ENCODE measurements at regions not wholly inside any gene's neighbourhood (a gene's known extent, or its start where the extent isn't known, plus 50 kb on each side); places are given as distances from the start of the nearest gene placed in this dataset.
"Not testable (repeated sequence)": the region's sequence is repeated elsewhere in the genome, so short reads cannot be mapped to it uniquely, and the experiment has no call there.

DNA sequence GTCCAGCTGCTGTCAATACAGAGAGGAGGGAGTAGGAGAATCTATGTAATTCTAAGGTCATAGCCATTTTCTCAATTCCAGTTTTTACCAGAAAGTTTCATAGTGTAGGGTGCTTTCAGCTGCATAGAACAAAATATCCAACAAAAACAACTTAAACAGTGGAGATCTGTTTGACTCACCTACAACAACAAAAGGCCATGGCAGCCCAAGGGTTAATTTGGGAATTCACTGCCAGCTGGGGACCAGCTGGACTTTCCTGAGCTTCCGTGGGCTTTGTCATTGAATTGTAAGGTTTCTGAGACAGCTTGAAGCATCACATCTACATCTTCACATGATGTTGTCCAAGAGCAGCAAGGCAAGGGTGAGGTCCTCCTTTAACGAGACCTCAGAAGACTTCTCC, 512.7 kb downstream of the IRS1 start:
- DNase-seq (ENCODE audit: low read depth): no peak
- TF ChIP-seq, protein P1, sequence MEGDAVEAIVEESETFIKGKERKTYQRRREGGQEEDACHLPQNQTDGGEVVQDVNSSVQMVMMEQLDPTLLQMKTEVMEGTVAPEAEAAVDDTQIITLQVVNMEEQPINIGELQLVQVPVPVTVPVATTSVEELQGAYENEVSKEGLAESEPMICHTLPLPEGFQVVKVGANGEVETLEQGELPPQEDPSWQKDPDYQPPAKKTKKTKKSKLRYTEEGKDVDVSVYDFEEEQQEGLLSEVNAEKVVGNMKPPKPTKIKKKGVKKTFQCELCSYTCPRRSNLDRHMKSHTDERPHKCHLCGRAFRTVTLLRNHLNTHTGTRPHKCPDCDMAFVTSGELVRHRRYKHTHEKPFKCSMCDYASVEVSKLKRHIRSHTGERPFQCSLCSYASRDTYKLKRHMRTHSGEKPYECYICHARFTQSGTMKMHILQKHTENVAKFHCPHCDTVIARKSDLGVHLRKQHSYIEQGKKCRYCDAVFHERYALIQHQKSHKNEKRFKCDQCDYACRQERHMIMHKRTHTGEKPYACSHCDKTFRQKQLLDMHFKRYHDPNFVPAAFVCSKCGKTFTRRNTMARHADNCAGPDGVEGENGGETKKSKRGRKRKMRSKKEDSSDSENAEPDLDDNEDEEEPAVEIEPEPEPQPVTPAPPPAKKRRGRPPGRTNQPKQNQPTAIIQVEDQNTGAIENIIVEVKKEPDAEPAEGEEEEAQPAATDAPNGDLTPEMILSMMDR (IDR thresholded peaks at IDR 0.05; ENCODE audit: control insufficient read depth, extremely low read depth, insufficient read depth): no peak
- H3K4me3 ChIP-seq (ENCODE audit: low read depth, low read length): no peak overlapping the region

DNA sequence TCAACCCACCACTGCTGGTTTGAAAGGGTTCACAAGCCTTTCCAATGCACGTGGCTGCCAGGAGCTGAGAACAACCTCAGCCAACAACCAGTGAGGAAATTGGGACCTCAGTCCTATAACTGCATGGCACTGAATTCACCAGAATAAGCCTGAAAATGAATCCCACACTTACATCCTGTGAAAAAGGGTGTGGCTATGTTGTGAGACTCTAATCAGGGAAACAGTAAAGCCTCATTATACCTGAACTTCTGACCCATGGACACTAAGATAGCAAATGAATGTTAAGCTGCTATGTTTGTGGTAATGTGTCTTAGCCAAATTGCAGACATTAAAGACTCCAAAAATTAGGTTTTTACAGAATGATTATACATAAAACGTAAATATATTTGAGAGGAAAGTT, 515.8 kb downstream of the IRS1 start:
- no peak for DNase-seq (ENCODE audit: low read depth)
- no peak overlapping the region for H3K4me3 ChIP-seq (ENCODE audit: low read depth, low read length)
- TF ChIP-seq, protein P1 (IDR thresholded peaks at IDR 0.05; ENCODE audit: control insufficient read depth, extremely low read depth, insufficient read depth): no peak

DNA sequence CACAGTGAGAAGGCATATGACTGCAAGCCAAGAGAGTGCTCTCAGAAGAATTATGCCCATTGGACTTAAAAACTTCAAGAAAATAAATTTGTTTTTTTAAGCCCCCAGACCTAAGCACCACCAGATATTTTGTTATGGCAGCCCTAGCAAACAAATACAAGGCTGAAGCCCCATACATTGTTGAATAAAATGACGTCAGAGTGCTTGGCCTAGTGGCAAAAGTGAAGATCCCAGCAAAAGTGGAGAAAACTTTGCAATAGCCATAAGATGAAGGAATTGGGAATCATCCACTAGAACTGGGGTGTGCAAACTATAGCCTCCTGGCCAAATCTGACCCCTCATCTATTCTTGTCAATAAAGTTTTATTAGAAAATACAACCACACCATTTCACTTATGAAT, 517.5 kb downstream of the IRS1 start:
- DNase-seq (ENCODE audit: low read depth): no peak
- TF ChIP-seq, protein P1 (IDR thresholded peaks at IDR 0.05; ENCODE audit: control insufficient read depth, extremely low read depth, insufficient read depth): no peak

DNA sequence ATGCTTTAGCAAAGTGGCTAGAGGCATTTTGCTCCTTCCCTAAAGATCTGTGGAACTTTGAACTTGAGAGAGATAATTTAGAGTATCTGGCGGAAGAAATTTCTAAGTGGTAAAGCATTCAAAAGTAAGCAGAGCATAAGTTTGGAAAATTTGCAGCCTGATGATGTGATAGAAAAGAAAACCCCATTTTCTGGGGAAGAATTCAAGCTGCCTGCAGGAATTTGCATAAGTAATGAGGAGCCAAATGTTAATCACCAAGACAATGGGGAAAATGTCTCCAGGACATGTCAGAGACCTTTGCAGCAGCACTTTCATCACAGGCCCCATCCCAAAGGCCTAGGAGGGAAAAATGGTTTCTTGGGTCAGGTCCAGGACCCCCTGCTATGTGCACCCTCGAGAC, 519.5 kb downstream of the IRS1 start:
- not testable (repeated sequence) for DNase-seq (ENCODE audit: low read depth); H3K4me3 ChIP-seq (ENCODE audit: low read depth, low read length)

More for the DNA sequence above, 517.5 kb downstream of the IRS1 start:
- H3K4me3 ChIP-seq (ENCODE audit: low read depth, low read length): no peak overlapping the region

DNA sequence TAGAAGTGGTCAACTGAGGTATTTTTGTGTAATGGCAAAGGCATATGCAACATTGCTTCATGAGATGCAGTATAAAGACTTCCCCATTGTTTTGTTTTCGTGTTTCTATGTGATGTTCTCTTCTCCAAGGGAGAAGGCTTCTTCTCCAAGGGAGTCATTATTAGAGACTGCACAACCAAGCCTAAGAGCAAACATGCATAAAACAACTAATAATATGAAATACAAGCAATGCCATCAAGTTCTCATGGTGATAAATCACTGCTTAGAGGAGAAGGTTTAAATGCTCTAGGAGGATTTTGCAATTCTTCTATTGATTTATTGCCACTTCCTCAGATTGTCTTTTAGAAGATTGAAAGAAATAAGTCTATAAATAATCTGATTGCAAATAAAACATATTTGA, 524.4 kb downstream of the IRS1 start:
- TF ChIP-seq, protein P1 (IDR thresholded peaks at IDR 0.05; ENCODE audit: control insufficient read depth, extremely low read depth, insufficient read depth): no peak
- no peak overlapping the region for H3K4me3 ChIP-seq (ENCODE audit: low read depth, low read length)
- no peak for DNase-seq (ENCODE audit: low read depth)

DNA sequence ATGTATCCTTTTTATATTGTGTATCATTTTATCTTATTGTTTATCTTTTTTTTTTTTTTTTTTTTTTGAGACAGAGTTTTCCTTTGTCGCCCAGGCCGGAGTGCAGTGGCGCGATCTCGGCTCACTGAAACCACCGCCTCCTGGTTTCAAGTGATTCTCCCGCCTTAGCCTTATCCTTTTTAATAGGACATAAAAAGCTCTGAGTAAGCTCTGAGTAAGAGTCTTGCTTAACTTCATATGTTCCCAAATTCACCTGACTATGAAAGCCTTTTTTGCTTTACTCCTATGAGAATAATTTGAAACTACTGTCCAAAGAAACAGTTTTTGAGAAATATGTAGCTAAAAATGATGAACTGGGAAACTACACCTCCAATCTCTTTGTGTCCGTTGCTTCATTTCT, 525.5 kb downstream of the IRS1 start:
- no peak for DNase-seq (ENCODE audit: low read depth)
- TF ChIP-seq, protein P1 (IDR thresholded peaks at IDR 0.05; ENCODE audit: control insufficient read depth, extremely low read depth, insufficient read depth): no peak
- H3K4me3 ChIP-seq (ENCODE audit: low read depth, low read length): no peak overlapping the region

DNA sequence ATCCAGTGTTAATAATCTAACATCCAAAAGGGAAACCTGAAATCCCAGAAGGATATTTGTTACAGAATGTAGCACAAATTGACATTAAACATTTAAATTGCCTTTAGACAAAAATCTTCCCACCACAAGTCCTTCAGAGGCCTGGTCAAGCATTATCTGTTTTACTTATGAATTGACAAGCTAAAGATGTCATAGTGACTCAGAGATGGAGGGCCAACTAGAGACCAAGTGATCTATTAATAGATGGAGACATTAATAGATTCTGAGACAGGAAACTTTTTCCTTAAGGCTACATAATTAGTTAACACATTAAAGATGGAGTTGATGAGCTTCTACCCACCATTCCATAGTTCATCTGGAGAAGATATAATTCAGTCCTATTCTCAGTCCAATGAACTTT, 526.2 kb downstream of the IRS1 start:
- DNase-seq (ENCODE audit: low read depth): no peak
- H3K4me3 ChIP-seq (ENCODE audit: low read depth, low read length): no peak overlapping the region
- TF ChIP-seq, protein P1 (IDR thresholded peaks at IDR 0.05; ENCODE audit: control insufficient read depth, extremely low read depth, insufficient read depth): no peak

Data from LNCaP clone FGC (cell line).